IPS-NIHi11 (cell line): ENCODE measurements at regions not wholly inside any gene's neighbourhood (a gene's known extent, or its start where the extent isn't known, plus 50 kb on each side); places are given as distances from the start of the nearest gene placed in this dataset.
"Not testable (repeated sequence)": the region's sequence is repeated elsewhere in the genome, so short reads cannot be mapped to it uniquely, and the experiment has no call there.

Experiments
- DNase-seq: peaks from one replicate; pipeline ENCODE4 v3.0.0; 2012; ENCODE audit warnings: mixed read lengths, low spot score

DNA sequence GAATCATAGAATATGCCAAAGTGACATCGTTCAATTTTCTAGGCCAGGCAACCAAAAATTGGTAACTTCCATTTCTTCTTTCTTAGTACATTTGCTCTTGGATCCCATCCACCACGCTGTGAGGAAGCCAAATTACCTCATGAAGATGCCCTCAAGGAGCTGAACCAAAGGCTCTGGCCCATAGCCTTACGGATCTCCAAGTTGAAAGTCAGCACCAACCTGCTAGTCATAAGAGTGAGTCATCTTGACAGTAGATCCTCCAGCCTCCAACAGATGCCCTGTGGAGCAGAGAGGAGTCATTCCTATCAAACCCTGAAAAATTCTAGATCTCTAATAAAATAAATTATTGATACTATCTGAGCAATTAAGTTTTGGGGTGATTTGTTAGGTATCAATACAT lies 322.5 kb upstream of the COL8A1 start:
- no peak for DNase-seq

DNA sequence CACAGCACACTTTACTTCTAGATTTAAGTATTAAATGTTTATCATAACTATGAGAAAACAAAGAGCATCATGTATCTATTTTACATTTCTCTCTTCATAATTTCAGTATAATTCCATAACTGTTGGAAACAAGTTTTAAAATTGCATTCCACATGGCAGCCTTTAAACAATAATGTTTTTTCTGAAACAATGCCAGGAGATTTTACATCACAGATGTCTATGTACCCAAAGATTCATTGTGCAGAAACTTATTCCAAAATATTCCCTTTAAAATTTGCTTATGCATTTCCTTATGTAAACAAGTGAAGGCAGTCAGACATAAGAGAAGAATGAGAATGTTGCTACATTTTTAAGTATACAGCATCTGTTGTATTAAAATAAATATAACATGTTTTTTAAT lies 324.9 kb upstream of the COL8A1 start:
- DNase-seq: no peak

DNA sequence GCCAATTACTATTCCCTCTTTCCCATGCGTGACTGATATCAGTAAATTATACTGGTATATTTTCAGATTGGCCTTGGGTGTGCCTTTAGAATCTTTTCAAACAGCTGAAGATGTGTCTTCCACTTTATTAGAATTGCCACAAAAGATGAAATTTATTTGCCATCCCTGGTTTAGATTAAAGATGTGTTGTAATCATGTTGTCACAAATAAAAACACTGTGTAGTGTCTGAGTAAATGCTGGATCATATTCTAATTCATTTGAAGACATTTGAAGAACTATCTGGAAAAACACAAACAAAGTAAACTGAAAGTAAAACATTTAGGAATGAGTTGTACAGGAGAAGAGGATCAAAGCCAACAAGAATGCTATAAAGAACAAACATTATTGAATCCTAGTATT lies 339.7 kb upstream of the COL8A1 start:
- DNase-seq: no peak

DNA sequence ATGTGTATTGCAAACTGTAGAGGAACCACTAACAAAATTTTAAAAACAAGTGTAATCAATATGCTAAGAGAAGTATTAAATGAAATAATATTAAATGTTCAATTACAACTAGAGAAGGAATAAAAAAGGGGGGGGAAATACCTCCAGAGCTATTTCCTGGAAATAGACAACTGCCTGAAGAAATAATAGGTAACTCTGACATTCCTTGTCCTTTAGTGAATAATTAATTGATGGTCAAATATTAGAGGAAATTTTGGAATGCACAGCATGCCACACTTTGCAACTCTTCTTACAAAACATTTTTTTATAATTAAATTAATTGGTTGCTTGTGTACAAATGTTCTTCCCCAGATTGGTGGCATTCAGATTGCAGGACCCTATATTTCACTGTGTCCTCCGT lies 342.6 kb upstream of the COL8A1 start:
- DNase-seq: no peak

DNA sequence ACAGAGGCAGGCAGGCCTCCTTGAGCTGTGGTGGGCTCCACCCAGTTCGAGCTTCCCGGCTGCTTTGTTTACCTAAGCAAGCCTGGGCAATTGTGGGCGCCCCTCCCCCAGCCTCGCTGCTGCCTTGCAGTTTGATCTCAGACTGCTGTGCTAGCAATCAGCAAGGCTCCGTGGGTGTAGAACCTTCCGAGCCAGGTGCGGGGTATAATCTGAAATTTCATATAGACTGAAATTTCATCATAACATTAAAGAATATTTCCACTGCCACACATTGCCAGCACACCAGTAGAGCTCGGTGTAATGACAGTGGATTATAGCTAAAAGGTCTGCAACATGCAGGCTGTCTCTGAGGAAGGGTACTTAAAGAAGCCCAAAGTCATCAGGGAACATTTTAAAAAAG lies 344.3 kb upstream of the COL8A1 start:
- not testable (repeated sequence) for DNase-seq

DNA sequence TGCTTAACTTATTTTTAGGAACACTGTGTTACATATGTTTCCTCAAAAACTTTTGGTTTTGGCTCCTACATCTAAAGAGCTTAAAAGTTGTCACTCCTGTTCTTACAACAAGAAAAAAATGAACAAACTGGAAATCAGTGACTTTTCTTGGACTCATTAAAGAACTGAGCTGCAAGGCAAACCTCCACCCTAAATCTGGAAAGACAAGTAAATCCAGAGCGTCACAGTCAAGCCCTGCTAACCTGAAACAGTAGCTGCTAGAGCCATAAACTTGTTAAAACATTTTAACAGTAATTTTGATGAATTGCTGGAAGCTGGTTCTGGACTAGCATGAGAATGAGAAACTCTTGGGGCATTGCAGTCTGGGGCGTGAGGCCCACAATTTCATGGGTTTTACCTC lies 350.5 kb upstream of the COL8A1 start:
- DNase-seq: no peak

DNA sequence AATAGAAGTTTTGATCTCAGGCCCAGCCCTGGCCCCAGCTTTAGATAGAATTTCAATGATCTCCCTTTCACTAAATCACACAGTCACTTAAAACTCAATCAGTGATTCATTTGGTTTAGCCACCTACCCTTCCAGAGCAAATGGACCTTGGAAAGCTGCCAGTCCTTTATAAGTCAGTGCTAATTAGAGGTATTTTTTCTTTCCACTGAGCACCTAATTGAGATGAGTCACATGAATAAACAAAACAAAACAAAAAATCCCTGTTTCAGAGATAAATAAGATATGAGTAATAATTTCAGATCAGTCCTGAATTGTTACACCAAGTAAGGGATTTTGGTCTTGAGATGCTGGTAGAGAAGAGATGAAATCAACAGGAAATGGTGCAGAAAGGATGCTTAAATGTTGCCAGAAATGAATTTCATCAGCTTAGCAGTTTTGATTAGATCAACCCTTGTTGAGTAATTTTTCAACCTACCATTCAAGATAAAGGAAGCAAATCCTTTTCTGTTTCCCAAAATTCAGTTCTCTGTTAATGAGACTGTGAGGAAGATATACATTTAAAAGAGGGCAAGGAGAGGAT lies 352.0 kb upstream of the COL8A1 start:
- no peak for DNase-seq

DNA sequence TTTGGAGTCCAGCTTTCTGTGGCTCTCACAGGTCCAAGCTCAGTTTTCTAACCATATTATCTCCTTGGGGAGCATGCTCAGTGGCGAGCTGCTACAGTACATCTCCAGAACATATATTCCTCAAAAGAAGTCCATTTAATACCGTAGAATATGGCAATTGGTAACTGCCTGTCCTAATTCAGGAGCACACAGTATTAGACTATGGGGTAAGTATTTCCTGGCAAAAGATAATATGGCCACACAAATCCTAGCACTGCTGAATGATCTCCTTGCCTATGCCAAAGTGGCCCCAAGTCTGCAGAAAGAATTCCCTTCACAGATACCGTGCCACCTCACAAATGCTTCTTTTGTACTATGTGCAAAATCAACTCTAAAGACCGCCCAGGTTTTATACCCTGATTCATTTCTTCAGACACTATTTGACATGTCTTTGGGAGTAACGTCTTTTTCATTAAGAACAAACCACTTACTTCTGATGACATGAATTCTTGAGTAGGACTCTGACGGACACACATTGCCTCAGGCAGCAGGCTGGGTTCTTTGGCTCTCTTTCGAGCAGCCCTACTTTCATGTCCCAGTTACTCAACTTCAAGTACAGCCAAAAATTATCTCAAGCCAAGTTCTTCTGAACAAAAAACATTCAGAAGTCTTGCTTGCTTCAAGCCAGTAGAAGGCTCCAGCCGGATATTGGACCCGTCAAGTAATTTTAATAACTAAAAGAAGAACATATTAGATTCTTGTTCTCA lies 368.3 kb upstream of the DCBLD2 start:
- no peak for DNase-seq

DNA sequence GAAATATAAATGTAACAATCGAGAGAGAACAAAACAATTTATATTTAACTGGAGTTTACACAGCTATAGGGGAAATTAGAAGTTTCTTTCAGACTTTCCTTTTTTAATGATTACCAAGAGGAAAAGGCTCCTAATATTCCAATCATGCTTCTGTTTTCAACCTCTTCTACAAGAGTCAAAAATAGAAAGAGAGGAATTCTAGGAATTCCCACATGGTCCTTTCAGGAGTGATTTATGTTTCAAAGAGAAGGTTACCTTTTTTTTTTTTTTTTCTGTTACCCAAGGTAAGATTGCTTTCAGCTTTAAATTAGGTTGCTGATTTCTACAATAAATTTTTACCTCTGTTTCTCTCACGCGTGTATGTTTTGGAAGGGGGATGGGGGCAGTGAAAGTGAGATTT lies 355.3 kb upstream of the DCBLD2 start:
- DNase-seq: no peak

DNA sequence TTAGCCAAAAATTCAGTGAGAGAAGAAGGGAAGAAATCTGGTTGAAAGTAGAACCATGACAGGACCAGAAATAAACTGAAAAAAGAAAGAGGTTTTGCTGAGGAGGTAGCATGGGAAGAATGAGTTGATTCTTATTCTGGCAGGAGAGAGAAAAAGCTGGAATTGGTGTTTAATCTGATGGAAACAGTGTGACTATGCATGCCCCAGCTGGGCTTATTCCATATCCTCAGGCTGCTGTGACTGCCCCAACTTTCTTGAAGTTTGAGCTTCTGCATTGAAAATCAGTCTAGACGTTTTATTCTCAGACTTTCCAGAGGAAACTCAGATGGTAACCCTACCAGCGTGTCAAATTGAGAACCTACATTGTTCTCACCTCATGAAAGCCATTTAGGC lies 352.5 kb upstream of the DCBLD2 start:
- DNase-seq: no peak

DNA sequence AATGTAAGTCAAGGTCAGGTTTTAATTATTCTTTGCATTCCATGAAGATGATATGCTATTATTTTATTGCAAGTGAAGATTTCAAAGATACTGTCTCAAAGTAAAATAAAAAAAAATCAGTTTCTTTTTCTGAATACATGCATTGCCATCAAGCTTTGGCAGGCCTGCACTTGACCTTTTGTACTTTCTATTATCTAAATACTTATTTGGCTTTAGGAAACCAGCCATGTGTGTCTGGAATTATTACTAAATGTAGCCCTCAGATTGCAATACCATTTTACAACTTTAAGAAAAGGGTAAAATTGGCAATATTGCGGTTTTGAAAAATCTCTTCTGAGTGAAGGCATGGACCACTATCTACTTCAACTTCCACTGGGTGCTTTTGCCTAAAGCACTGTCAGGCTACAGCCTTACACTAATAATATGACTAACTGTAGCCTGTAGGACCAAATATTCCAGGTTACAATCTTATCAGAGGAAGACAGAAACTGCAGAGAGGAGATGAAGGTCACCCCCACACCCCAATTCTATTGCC lies 349.4 kb upstream of the DCBLD2 start:
- no peak for DNase-seq

DNA sequence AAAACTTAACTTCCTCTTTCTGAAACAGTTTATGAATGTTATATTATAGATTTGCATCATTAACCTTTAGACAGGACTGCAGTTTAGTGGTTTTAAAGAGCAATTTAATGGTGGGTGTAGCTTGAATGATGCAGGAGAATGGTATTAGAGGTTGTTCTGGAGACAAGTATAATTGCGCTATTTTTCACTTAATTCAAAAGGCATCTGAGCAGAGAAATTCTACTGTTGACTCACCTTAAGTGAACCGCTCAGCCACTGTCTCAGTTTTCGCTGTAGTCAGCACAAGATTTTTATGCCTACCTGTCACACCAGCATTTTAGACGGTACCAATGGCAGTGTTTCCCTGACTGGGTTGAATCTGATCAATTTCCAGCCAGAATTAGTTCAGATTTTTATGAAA lies 348.8 kb upstream of the DCBLD2 start:
- DNase-seq: no peak

DNA sequence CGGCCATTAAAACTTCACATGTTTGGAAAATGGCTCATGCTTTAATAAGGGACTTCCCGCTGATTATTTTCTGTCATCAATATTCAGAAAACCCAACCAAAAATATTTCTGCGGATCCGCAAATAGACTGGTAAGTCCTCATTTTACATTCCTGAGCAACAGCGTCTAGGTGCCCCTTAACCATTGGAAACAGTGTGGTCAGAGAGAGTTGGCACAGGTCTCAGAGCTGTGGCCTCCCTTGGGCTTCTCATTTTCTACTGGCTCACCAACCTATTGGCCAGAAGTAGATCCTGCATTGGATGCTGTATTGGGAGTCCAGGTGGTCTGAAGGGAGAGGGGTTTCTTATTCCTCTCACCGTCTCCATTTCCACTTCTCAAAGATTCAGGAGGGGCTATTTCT lies 348.1 kb upstream of the DCBLD2 start:
- no peak for DNase-seq

DNA sequence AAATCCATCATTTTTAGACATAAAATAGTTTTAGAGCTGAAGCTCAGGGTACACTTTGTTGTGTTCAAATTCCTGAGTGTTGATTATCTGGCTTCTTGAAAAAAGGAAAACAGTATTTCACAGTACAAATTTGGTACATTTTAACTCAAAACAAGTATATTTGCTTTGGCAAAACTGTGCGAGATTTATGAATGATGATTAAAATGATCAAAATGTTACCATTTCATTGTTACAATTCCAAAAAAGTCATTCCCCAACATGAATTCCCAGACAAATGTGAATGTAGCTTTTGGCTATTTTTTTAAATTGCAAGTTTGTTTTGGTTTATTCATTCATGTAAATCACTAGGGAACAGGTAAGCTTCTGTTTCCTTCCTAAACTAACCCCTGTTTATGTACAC lies 347.4 kb upstream of the DCBLD2 start:
- no peak for DNase-seq

DNA sequence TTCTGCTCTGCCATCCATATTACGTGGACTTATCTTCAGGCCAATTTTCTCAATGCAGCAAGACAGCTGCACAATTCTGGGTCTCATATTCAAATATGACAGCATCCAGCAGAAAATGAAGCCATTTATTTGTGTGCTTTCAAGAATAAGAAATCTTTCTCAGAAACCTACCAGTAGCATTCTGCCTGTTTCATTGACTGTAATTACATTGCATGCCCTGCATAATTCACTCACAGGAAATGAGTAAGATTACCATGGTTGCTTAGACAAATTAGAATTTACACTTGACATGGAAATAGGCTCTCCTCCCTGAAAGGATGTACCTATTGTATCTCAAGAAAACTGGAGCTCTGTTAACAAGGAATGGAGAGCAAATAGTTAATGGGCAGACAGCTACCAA lies 346.6 kb upstream of the DCBLD2 start:
- no peak for DNase-seq

DNA sequence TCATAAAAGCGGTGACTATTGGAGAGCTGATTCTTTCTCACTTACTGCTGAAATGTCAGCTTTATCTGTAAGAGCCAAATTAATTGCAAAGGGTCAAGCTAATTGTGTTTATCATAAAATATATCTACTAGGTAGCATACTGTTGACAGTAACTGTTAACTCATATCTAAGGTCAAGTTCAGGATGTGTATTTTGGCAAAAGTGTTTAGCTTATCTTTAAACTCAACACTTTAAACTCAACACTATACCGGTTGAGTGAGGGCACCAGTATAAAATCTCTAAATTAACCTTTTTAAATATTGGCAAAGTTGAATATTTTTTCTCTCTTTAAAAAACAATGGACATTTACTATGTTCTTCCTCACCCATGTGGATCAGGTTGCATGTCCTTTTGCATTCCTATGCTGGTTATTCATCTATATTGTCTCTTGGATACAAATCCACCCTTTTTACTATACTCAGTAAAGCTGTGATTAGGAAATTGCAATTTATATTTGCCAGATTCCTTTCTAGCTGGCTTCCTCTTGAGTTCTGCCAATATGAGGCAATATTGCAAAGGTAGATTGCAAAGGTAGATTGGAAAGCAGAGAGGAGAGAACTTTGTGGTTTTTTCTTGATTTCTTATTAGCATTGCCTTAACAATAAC lies 344.6 kb upstream of the DCBLD2 start:
- DNase-seq: no peak

DNA sequence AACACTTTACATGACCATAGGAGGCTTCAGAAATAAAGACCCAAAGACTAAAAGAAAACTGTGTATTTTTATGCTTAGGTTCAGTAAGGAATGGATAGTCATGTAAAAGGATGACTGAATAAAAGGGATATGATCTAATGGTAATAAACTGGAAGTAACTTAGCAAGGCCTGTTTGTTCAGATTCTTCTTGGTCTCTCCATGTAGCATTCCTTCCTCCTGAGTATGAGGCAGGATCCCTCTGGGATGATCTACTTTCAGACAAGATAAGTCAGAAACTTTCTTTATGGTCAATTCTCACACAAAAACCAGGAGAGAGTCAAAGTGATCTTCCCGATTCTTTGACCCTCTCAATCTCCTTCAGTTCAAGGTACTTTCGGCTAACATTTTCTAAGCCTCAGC lies 340.8 kb upstream of the DCBLD2 start:
- no peak for DNase-seq

DNA sequence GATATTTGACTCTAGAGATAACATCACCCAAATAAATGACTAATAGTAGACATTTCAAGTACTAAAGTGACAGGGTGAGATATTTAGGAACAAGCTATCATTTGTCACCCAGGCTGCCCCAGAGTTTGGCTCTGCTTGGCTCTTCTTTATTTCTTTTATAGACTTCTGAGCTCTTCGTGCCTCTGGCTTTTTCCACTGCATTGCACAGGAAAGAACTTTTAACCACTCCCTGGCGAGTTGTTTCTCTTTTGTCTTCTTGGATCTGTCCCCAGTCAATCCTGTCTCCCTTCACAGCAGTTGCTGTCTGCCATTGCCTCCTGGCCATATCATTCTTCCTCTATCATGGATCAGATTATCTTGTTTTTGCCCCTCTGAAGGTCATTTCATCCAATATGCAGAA lies 339.2 kb upstream of the DCBLD2 start:
- DNase-seq: no peak

DNA sequence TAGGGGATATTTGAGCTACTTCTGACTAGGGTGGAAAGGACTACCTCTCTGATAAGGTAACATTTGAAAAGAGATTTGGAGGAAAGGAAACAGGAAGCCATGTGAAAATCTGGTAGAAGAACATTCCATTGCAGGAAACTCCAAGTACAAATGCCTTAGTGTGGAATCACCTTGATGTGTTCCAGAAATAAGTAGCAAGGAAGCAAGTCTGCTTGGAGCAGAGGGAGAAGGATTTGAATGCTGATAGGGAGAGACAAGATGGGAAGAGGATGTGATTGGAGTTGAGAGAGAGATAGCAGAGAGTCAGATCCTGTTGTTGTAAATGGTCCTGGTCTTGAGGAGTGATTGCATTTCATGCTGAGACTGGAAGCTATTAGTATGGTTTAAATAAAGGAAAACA lies 335.1 kb upstream of the DCBLD2 start:
- DNase-seq: no peak

DNA sequence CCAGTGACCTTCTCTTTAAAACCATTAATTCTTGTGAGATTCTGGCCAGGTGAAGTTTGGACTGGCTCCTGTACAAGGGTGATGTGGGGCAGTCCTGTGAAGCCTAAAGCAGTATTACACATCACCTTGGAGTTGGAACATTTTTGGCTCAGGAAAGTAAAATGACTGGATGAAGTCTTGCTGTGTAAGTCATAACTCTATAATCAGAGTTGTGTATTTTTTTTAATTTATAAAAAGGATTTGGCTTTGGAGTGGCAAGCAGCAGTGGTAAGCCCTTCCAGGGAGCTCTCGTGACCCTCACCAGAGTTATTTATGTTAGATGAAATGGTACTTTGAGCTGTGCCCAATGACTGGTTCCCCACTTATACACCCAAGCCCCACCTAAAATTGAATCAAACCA lies 331.2 kb upstream of the DCBLD2 start:
- no peak for DNase-seq

DNA sequence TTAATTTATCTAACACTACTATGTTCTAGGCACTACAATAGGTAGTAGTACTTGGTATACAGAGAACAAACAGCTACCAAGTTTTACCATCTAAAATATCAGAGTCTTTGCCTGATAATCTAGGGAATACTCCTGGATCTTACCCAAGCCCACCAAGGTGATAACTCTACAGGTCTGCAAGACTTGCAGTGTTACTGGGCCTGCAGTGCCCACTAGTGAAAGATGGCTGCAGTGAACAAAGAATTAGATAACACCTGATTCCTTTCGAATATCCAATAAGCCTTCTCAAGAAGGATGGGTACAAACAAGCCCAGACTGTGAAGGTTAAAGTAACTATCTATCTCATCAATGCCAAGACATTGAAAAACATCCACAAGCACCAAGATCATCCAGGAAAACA lies 317.0 kb upstream of the DCBLD2 start:
- DNase-seq: no peak

DNA sequence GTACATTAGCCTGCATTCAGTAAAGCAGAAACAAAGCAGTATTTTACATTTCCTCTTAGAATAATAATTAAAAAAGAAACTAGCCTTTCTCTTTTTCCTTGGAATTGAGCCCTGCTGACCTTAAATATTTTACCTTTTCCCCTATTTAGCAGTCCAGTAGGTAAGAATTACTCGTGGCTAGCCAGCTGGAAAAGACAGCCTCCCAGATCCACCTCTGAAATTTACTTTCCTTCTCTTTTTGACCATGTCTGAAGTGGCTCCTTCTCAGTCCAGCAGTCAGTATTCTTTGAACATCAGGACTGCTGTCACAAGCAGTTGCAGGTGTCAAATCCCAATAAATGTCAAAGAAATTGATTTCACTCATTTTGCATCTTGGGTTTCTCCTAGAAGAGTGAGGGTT lies 311.5 kb upstream of the DCBLD2 start:
- DNase-seq: no peak

DNA sequence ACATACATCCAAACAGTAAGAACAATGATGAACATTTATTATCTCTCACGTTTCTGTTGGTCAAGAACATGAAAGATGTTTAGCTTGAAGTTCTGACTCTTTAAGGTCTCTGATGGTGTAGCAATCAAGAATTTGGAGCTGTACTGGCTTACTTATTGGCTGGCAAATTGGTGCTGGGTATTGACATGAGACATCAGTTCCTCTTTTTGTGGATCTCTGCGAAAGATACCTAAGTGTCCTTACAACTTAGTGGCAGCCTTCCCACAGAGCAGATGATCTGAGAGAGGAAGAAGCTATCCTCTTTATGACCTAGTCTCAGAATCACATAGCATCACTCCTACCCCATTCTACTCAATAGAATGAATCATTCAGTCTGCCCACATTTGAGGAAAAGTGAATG lies 309.8 kb upstream of the DCBLD2 start:
- DNase-seq: no peak

DNA sequence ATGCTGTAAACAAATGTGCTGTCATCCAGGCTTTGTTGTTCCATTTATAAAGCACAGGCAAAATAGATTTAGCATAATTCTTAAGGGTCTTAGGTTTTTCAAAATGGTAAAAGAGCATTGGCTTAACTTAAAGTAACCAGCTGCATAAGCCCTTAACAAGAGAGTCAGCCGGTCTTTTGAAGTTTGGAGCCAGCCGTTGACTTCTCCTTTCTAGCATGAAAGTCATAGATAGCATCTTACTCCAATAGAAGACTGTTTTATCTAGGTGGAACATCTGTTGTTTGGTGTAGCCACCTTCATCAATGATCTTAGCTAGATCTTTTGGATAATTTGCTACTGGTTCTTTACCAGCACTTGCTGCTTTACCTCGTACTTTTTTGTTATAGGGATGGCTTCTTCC lies 297.5 kb upstream of the DCBLD2 start:
- no peak for DNase-seq
